Erythroblast (primary cell): ENCODE measurements at regions not wholly inside any gene's neighbourhood (a gene's known extent, or its start where the extent isn't known, plus 50 kb on each side); places are given as distances from the start of the nearest gene placed in this dataset.
"Not testable (repeated sequence)": the region's sequence is repeated elsewhere in the genome, so short reads cannot be mapped to it uniquely, and the experiment has no call there.

Experiments used
- DNase-seq, 2 experiments: peaks; one replicate each; lab custom pipeline; 2025; lab: John Stamatoyannopoulos, UW
- GATA1 ChIP-seq: IDR thresholded peaks from 2 replicates; pipeline ENCODE4 v1.6.1; 2011; ENCODE audit warnings: low read depth, mild to moderate bottlenecking, control low read depth, low read length, moderate library complexity
- POLR2A ChIP-seq: IDR thresholded peaks from 2 replicates; pipeline ENCODE4 v1.6.1; 2011; ENCODE audit warnings: mild to moderate bottlenecking, low read length

DNA sequence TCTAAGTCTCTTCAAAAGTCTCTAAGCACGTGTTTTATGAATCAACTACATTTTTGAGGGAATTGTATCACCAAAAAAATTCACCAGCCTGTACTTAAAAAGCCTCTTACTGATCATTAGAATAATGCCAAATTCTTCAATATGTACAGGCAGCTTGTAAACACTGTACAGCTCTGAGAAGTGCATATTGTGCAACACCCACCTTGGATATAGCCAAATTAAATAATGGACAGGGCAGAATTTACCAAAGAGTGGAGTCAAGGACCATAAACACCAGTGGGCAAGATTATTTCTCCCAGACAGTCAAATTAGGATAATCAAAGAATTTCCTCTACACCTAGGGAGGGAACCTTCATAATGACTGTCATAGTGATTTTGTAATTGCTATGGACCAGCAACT is 338.2 kb downstream of the NR4A2 start:
- TF ChIP-seq GATA1 (no peak), POLR2A (no peak)
- no peak for DNase-seq

DNA sequence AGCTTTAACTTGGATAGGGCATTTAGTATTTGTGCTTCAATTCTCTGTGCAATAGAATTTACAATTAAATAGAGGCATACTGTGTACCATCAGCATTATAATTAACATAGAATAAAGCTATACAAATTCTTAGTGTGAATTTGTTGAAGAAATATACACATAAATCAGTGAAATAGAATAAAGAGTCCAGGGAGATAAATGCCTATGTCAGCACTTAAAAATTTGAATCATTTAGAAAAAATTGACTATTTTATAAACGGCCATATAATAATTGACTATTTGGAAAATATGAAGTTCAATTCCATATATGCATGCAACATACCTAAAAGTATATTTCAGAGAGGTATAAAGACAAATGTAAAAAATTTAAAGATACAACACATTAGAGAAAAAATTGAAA is 348.7 kb downstream of the NR4A2 start:
- TF ChIP-seq GATA1 = no peak
- no peak for TF ChIP-seq POLR2A

DNA sequence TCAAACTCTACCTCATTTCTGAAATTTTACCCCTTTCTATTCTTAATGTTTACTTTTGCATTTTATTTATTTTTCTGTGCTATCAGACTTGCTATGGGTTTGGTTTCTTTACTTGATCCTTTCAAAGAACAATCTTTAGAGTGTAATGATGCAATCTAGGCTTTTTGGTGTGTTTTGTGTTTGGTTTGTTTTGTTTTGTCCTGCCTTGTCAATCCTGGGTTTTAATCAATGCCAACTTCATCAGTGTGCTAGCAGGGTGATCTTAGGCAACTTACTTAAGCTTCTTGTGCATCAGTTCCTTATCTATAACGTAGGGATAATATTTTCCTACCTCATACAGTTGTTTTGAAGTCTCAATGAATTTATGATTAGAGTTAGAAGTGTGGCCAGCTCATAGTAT is 350.4 kb downstream of the NR4A2 start:
- no peak for TF ChIP-seq GATA1
- DNase-seq = no peak

More for the DNA sequence above, 348.7 kb downstream of the NR4A2 start:
- no peak for DNase-seq

DNA sequence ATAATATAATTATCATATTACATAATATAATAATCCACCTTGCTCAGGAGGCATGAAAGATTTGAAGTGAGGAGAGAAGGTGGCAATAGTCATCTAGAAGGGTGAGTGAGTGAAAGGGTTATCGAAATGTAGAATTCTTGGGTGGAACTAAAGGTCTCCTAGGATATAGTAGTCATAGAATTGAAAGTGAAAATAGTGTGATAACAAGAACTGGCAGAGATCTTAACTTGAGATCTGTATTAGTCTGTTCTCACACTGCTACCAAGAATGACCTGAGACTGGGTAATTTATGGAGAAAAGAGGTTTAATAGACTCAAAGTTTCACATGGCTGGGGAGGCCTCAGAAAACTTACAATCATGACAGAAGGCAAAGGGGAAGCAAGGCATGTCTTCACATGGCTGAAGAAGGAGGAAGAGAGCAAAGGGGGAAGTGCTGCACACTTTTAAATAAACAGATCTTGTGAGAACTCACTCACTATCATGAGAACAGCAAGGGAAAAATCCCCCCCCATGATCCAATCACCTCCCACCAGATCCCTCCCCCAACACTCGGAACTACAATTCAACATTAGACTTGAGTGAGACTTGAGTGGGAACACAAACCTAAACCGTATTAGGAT is 351.5 kb downstream of the NR4A2 start:
- TF ChIP-seq POLR2A = no peak
- TF ChIP-seq GATA1 = no peak

DNA sequence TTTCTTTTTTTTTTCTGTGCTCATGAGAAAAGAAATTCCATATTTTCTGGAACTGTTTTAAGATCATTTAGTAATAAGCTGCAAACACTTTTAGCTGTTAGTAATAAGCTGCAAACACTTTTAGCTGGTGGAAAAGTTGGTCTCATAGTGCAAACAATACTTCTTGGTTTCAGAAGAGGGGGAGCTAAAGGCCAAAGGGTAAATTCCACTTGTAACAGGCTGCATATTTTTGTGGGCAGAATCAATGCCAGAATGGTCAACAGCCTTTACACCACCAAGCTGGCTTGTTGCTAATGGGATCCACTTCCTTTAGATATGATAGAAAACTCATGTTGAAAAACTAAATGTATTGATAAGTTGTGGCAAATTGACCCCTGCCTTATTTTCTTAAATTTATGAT is 356.8 kb downstream of the NR4A2 start:
- no peak for DNase-seq
- no peak for TF ChIP-seq GATA1
- TF ChIP-seq POLR2A = no peak

More for the DNA sequence above, 351.5 kb downstream of the NR4A2 start:
- DNase-seq = no peak

DNA sequence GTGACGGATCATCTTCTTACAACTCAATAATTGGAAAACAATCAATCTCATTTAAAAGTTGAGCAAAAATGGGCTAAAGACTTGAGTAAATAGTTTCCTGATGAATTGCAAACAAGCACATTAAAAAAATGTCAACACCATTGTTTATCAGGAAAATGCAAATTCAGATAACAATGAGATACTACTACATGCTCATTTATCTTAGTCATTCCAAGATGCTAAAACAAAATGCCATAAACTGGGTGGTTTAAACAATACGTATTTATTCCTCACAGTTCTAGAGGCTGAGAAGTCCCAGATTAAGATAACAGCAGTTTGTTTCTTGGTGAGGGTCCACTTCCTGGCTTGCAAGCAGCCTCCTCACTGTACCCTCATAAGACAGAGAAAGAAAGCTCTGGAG is 359.6 kb downstream of the NR4A2 start:
- TF ChIP-seq GATA1 = no peak
- no peak for TF ChIP-seq POLR2A

DNA sequence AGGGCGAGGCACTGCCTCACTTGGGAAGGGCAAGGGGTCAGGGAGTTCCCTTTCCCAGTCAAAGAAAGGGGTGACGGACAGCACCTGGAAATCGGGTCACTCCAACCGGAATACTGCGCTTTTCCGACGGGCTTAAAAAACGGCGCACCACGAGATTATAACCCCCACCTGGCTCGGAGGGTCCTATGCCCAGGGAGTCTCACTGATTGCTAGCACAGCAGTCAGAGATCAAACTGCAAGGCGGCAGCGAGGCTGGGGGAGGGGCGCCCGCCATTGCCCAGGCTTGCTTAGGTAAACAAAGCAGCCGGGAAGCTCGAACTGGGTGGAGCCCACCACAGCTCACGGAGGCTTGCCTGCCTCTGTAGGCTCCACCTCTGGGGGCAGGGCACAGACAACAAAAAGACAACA is 366.5 kb downstream of the NR4A2 start:
- DNase-seq = not testable (repeated sequence)

More for the DNA sequence above, 359.6 kb downstream of the NR4A2 start:
- DNase-seq = no peak

DNA sequence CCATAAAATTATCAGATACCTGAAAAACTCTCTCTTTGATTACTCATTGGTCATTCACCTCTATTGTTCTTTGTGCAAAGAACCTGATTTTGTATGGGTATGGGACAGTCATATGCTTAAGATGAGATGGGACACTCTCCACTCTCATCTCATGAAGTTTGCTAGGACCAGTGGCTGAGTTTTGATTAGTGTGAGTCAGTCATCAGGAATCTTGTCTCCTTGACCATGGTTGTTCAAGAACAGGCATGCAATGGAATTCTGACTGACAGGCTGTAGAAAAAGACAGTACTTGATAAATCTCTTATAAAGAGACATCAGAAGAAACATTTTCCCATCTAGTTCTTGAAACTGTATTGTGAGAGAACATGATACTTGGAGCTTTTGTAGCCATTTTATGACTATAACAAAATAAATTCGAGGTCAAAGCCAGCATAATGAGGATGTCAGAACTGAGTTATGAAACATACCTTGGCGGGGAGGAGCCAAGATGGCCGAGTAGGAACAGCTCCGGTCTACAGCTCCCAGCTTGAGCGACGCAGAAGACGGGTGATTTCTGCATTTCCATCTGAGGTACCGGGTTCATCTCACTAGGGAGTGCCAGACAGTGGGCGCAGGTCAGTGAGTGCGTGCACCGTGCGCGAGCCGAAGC is 367.0 kb downstream of the NR4A2 start:
- TF ChIP-seq GATA1 (no peak), POLR2A (no peak)
- no peak for DNase-seq

DNA sequence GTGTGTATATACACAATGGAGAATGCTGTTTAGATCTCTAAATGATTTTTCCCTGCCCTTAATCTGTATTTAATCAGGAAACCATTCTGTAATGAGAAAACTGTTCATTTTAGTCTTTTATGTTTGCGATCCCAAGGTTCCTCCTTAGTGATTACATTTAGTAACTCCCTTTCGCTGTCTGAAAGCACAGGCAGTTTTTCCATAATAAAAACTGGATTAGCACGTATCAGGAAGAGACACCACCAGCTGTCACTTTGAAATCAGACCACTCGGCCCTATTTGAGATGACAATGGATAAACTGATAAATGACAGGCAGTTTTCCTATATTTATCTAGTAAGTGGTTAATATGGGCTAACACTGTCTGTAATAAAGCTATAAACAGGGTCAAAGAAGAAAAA is 370.9 kb downstream of the NR4A2 start:
- TF ChIP-seq GATA1 (no peak), POLR2A (no peak)
- no peak for DNase-seq

DNA sequence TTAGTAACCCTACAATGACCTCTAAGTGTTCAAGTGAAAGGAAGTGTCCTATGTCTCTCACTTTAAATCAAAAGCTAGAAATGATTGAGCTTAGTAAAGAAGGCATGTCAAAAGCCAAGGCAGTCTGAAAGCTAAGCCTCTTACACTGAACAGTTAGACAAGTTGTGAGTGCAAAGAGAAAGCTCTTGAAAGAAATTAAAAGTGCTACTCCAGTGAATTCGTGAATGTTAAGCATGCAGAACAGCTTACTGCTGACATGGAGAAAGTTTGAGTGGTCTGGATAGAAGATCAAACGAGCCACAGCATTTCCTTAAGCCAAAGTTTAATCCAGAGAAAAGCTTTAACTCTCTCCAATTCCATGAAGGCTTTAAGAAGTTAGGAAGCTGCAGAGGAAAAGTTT is 373.7 kb downstream of the NR4A2 start:
- TF ChIP-seq POLR2A = no peak
- no peak for TF ChIP-seq GATA1
- no peak for DNase-seq

DNA sequence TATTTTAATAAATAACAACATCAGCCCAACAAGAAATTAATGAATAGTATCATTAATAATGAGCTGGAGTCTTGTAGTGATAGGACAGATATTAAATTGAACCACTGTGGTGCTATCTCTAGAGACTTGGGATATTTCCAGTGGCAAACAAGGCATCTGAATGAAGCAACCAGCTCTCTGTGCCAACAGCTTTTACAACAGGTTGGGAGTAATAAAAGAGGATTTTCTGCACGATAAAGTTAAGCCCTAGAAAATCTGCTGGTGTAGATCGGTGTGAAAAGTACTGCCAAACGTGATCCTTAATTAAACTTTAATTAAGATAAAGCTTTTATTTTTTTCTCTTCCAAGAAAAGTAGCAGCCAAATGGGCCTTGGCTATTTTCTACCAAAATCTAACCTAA is 385.5 kb downstream of the NR4A2 start:
- TF ChIP-seq POLR2A (no peak), GATA1 (no peak)
- DNase-seq = no peak

DNA sequence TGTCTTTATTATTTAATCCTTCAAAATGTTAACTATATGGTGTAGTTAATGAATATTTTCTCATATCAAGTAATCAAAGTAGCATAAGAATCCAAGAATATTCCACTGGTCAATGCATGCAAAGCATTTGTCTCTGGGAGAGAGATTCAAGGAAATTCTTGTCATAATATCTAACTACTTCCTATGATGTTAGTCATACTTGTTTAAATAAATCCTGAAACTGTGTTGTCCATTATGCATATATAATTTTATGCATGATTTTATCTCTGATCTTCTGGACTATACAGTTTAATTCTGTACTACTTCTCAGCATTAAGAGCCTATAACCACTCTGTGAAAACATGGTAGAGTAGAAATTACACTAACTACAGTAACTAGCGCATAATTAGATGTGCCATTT is 388.3 kb downstream of the NR4A2 start:
- TF ChIP-seq GATA1 = no peak
- no peak for TF ChIP-seq POLR2A
- no peak for DNase-seq

DNA sequence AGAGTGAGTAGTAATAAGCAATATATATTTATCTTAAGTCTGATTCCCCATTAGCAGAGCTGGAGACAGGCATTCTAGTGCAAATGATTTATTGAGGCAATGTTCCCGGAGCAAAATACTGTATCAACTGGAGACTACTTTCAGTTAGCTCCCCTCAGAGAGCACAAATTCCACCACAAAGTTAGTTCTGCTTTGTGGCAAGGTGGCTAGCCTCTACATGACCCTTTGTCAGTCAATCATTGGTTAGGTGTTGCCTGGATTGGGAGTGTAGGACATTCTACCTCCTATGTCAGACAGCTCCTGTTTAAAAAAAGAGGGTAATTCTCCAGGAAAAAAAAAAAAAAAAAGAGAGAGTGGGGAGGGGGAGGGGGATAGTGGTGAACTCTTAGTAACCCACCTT is 402.2 kb downstream of the NR4A2 start:
- no peak for DNase-seq
- TF ChIP-seq GATA1 (no peak), POLR2A (no peak)

DNA sequence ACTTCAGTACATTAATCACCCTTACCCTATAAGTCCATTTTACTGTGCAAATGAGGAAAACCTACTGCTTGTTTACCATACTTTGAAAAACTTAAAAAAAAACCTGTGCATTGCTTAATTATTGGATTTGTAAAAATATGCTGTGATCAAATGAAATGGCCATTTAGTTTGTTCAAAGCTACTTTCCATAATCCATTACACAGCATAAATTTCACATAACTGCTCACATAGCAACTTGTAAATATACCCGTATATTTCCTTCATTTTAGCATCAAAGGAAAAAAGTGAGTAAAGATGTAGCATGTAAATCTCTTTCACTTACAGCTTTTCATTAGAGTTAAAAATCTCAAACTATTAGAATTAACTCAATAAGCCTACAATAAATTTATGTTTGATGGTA is 415.1 kb downstream of the NR4A2 start:
- TF ChIP-seq POLR2A (no peak), GATA1 (no peak)
- no peak for DNase-seq

DNA sequence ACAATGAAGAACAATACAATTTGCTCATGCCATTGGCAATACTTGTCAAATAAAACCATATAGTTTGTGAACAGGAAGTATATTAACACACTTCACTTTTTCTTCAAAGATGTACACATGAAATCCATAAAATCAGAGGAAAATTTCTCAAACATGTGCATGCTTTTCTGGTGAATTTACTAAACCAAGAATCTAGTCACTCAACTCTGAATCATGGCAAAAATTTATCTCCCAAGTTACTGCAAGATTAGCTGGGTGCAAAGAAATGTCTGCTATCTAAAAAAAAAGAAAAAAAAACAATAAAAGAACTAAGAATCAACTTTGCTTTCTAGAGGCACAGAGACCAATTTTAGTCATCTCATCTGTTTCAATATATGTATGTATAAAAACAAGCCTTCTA is 419.2 kb downstream of the NR4A2 start:
- TF ChIP-seq GATA1 = no peak
- TF ChIP-seq POLR2A = no peak
- no peak for DNase-seq
